Peyer's patch (tissue), 4 donors: ENCODE measurements at regions not wholly inside any gene's neighbourhood (a gene's known extent, or its start where the extent isn't known, plus 50 kb on each side); places are given as distances from the start of the nearest gene placed in this dataset.

Experiments
- DNase-seq, 3 donors: peaks; one replicate each; pipeline ENCODE4 v3.0.0-alpha.2; 2017 to 2019
- H3K27ac ChIP-seq, 4 donors: fragments of 200-600 bp; sonication (generic); one replicate each; pipeline ENCODE4 v1.5.1; 2016 to 2019
- H3K27me3 ChIP-seq, 2 donors: fragments of 200-600 bp; sonication (generic); one replicate each; pipeline ENCODE4 v1.5.1; 2019
- H3K36me3 ChIP-seq, 3 donors: fragments of 200-600 bp; sonication (generic); one replicate each; pipeline ENCODE4 v1.5.1; 2016 to 2019
- H3K4me1 ChIP-seq, 4 donors: fragments of 200-600 bp; sonication (generic); one replicate each; pipeline ENCODE4 v1.5.1; 2016 to 2019
- H3K4me3 ChIP-seq, 4 donors: fragments of 200-600 bp; sonication (generic); 1 replicate in 3 of 4; 2 replicates in 1 of 4; pipeline ENCODE4 v1.5.1; 2016 to 2019; ENCODE audit warnings: mild to moderate bottlenecking in 1 of 4
- H3K9me3 ChIP-seq, 4 donors: fragments of 200-600 bp; sonication (generic); one replicate each; pipeline ENCODE4 v1.5.1; 2016 to 2019; ENCODE audit warnings: mild to moderate bottlenecking in 1 of 4
- POLR2A ChIP-seq, 2 donors: fragments of 450-650 bp; IDR thresholded peaks; one replicate each; pipeline ENCODE4 v1.5.1; 2017; ENCODE audit warnings: antibody characterized with exemption in 2 of 2, mild to moderate bottlenecking in 2 of 2, moderate library complexity in 2 of 2
- TF ChIP-seq, protein P1 (sequence below), 6 experiments: fragments of 450-650 bp in 4 of 6; fragments of 200-600 bp in 2 of 6; sonication (generic) in 1 of 6; IDR thresholded peaks; one replicate each; pipeline ENCODE4 v1.5.1; 2017 to 2019; ENCODE audit warnings: antibody characterized with exemption in 6 of 6, mild to moderate bottlenecking in 3 of 6, moderate library complexity in 1 of 6

DNA sequence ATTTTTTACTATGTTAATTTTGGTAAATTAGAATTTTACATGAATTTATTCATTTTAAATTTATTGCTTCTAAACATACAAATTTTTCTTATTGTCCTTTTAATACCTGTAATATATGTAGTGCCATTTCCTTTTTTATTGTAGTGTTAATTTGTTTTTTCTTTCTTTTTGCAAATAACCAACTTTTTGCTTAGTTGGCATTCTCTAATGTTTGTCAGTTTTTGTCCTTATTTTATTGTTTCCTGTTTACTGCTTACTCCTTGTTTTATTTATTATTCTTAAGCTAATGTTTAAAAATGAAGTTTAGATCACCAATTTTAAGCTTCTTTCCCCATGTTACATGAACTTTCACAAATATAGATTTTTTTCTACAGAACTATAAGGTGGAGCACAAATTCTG, 516.6 kb downstream of the SLITRK1 start:
- Histone ChIP-seq H3K4me1 (no peaks in the 10 kb centered on the region), H3K27me3 (no peaks in the 10 kb centered on the region), H3K4me3 (no peak overlapping the region), H3K36me3 (no peaks in the 10 kb centered on the region), H3K9me3 (no peaks in the 10 kb centered on the region), H3K27ac (no peak overlapping the region)
- TF ChIP-seq POLR2A (IDR thresholded peaks at IDR 0.05), result no peak
- TF ChIP-seq, protein P1, sequence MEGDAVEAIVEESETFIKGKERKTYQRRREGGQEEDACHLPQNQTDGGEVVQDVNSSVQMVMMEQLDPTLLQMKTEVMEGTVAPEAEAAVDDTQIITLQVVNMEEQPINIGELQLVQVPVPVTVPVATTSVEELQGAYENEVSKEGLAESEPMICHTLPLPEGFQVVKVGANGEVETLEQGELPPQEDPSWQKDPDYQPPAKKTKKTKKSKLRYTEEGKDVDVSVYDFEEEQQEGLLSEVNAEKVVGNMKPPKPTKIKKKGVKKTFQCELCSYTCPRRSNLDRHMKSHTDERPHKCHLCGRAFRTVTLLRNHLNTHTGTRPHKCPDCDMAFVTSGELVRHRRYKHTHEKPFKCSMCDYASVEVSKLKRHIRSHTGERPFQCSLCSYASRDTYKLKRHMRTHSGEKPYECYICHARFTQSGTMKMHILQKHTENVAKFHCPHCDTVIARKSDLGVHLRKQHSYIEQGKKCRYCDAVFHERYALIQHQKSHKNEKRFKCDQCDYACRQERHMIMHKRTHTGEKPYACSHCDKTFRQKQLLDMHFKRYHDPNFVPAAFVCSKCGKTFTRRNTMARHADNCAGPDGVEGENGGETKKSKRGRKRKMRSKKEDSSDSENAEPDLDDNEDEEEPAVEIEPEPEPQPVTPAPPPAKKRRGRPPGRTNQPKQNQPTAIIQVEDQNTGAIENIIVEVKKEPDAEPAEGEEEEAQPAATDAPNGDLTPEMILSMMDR (IDR thresholded peaks at IDR 0.05), result no peak
- DNase-seq, result no peak

DNA sequence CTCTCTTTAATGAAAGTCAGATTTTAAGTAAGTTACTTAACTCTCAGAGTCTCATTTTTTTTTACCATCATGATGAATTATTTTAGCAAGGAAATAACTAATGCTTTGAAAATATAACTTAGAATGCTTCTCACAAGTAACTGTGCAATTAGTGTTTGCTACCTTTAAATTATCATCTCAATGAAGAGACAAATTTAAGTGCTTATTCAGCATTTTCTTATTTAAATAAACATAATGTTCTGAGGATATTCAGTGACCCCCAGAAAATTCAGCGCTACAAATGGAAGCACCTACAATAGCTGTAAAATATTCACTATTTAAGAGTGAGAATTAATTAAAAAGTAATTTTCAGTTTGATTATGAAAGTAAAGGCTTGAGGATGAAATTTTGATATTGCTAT, 527.2 kb downstream of the SLITRK1 start:
- H3K27ac ChIP-seq, result no peak overlapping the region
- DNase-seq, result no peak
- no peaks in the 10 kb centered on the region for H3K9me3 ChIP-seq
- no peaks in the 10 kb centered on the region for H3K36me3 ChIP-seq
- no peak overlapping the region for H3K4me3 ChIP-seq
- H3K4me1 ChIP-seq, result no peaks in the 10 kb centered on the region
- no peak for TF ChIP-seq POLR2A (IDR thresholded peaks at IDR 0.05)
- TF ChIP-seq, protein P1 (IDR thresholded peaks at IDR 0.05), result no peak
- no peaks in the 10 kb centered on the region for H3K27me3 ChIP-seq

DNA sequence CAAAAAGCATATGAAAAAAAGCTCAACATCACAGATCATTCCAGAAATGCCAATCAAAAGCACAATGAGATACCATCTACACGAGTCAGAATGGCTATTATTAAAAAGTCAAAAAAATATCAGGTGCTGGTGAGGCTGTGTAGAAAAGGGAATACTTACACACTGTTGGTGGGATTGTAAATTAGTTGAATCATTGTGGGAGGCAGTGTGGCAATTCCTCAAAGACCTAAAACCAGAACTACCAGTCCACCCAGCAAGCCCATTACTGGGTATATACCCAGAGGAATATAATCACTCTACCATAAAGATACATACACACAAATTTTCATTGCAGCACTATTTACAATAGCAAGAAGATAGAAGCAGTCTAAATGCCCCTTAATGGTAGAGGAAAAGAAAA, 529.9 kb downstream of the SLITRK1 start:
- Histone ChIP-seq H3K27ac (no peak overlapping the region), H3K27me3 (no peaks in the 10 kb centered on the region), H3K36me3 (no peaks in the 10 kb centered on the region), H3K9me3 (no peaks in the 10 kb centered on the region), H3K4me3 (no peak overlapping the region), H3K4me1 (no peaks in the 10 kb centered on the region)
- DNase-seq, result no peak
- TF ChIP-seq, protein P1 (IDR thresholded peaks at IDR 0.05), result no peak
- TF ChIP-seq POLR2A (IDR thresholded peaks at IDR 0.05), result no peak

DNA sequence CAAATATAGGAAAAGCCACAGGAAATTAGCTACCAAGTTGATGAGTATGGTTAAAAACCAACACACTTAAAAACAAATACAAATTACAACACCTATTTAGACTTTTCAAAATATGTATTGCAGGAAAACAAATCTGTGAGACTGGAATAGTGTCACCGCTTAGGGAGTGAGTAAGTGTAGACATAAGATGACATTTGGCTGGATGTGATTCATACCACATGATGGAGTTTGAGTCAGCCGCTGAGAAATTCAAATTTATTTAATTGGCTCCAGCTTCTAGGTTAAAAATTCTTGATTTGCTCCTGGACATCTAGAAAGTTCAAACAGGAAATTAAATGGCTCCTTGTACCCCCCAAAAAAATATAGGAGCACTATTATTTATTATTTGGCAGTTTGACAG, 531.7 kb downstream of the SLITRK1 start:
- Histone ChIP-seq H3K27ac (no peak overlapping the region), H3K27me3 (no peaks in the 10 kb centered on the region), H3K4me1 (no peaks in the 10 kb centered on the region), H3K36me3 (no peaks in the 10 kb centered on the region), H3K4me3 (no peak overlapping the region), H3K9me3 (no peaks in the 10 kb centered on the region)
- no peak for DNase-seq
- TF ChIP-seq, protein P1 (IDR thresholded peaks at IDR 0.05), result no peak
- no peak for TF ChIP-seq POLR2A (IDR thresholded peaks at IDR 0.05)

DNA sequence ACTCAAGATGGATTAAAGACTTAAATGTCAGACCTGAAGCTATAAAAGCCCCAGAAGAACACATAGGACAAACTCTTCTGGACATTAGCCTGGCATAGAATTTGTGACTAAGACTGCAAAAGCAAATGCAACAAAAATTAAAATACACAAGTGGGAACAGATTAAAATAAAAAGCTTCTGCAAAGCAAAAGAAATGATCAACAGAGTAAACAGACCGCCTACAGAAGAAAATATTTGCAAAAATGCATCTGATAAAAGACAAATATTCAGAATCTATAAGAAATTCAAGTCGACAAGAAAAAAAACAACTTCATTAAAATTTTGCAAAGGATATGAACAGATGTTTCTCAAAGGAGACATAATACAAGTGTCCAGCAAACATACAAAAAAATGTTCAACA, 537.8 kb downstream of the SLITRK1 start:
- no peaks in the 10 kb centered on the region for H3K4me1 ChIP-seq
- TF ChIP-seq, protein P1 (IDR thresholded peaks at IDR 0.05), result no peak
- TF ChIP-seq POLR2A (IDR thresholded peaks at IDR 0.05), result no peak
- H3K9me3 ChIP-seq, result peaks cover 0 to 4% (median 0%) of the 10 kb centered on the region in 4 donors
- DNase-seq, result no peak
- no peak overlapping the region for H3K27ac ChIP-seq
- H3K27me3 ChIP-seq, result no peaks in the 10 kb centered on the region
- H3K36me3 ChIP-seq, result no peaks in the 10 kb centered on the region
- H3K4me3 ChIP-seq, result no peak overlapping the region

DNA sequence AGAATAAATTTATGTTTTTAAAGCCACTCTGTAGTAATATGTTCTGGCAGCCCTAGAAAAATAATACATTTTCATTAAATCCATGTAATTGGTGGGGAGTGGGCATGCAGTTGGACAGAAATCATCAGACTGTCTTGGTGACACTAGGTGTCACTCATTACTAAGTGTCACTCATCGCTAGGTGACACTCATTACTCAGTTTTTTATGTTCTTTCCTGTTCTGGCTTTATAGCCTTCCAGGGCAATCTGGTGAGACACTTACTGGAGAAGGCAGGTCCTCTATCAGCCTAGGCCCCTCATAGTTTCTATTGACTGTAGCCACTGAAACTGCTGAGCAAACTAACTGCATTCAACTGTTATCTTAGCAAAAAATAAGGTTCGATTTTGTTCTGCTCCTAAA, 542.1 kb downstream of the SLITRK1 start:
- H3K9me3 ChIP-seq, result peaks cover 0 to 4% (median 0%) of the 10 kb centered on the region in 4 donors
- H3K4me3 ChIP-seq, result no peak overlapping the region
- no peaks in the 10 kb centered on the region for H3K36me3 ChIP-seq
- H3K27ac ChIP-seq, result no peak overlapping the region
- no peaks in the 10 kb centered on the region for H3K4me1 ChIP-seq
- TF ChIP-seq POLR2A (IDR thresholded peaks at IDR 0.05), result no peak
- TF ChIP-seq, protein P1 (IDR thresholded peaks at IDR 0.05), result no peak
- no peak for DNase-seq
- no peaks in the 10 kb centered on the region for H3K27me3 ChIP-seq
